Neural progenitor cell (in vitro differentiated cells): ENCODE measurements at regions not wholly inside any gene's neighbourhood (a gene's known extent, or its start where the extent isn't known, plus 50 kb on each side); places are given as distances from the start of the nearest gene placed in this dataset.

ENCODE experiments used
- DNase-seq: peaks from one replicate; pipeline ENCODE4 v3.0.0-alpha.2; 2016; ENCODE audit warnings: low spot score
- H2AFZ ChIP-seq: fragments of 200-600 bp; sonication (generic); replicated peaks from 2 replicates; pipeline ENCODE4 v1.6.1; 2016; ENCODE audit warnings: antibody characterized with exemption
- H3F3A ChIP-seq: fragments of 200-600 bp; sonication (generic); 2 replicates; pipeline ENCODE4 v1.6.1; 2016; ENCODE audit warnings: antibody characterized with exemption, low read depth
- H3K27ac ChIP-seq: fragments of 200-600 bp; sonication (generic); 2 replicates; pipeline ENCODE4 v1.5.1; 2016; ENCODE audit warnings: mild to moderate bottlenecking
- H3K27me3 ChIP-seq: fragments of 200-600 bp; sonication (generic); 2 replicates; pipeline ENCODE4 v1.6.1; 2016; ENCODE audit warnings: mild to moderate bottlenecking, moderate library complexity
- H3K36me3 ChIP-seq: fragments of 200-600 bp; sonication (generic); 2 replicates; pipeline ENCODE4 v1.5.1; 2016
- H3K4me1 ChIP-seq: fragments of 200-600 bp; sonication (generic); 2 replicates; pipeline ENCODE4 v1.6.1; 2016; ENCODE audit warnings: mixed run types
- H3K4me2 ChIP-seq: fragments of 200-600 bp; sonication (generic); 2 replicates; pipeline ENCODE4 v1.6.1; 2016
- H3K4me3 ChIP-seq: fragments of 200-600 bp; sonication (generic); 2 replicates; pipeline ENCODE4 v1.5.1; 2016
- H3K79me2 ChIP-seq: fragments of 200-600 bp; sonication (generic); 2 replicates; pipeline ENCODE4 v1.6.1; 2016; ENCODE audit warnings: low read depth
- H3K9ac ChIP-seq: fragments of 200-600 bp; sonication (generic); 2 replicates; pipeline ENCODE4 v1.6.1; 2016
- H3K9me3 ChIP-seq: fragments of 200-600 bp; sonication (generic); 2 replicates; pipeline ENCODE4 v1.5.1; 2016; ENCODE audit warnings: low read depth
- H4K20me1 ChIP-seq: fragments of 200-600 bp; sonication (generic); 2 replicates; pipeline ENCODE4 v1.6.1; 2016; ENCODE audit warnings: low read depth
- H3K27ac Mint-ChIP-seq: 3 replicates; pipeline ENCODE4 v1.8.0; 2021; ENCODE audit warnings: mixed read lengths
- H3K27me3 Mint-ChIP-seq: 2 replicates; pipeline ENCODE4 v1.8.0; 2022; ENCODE audit warnings: low read depth, mild to moderate bottlenecking, inconsistent platforms, moderate library complexity, mixed read lengths; ENCODE audit not compliant: insufficient read depth
- H3K36me3 Mint-ChIP-seq: 3 replicates; pipeline ENCODE4 v1.8.0; 2021; ENCODE audit warnings: mixed read lengths
- H3K4me1 Mint-ChIP-seq: 3 replicates; pipeline ENCODE4 v1.8.0; 2021; ENCODE audit warnings: mixed read lengths
- H3K4me3 Mint-ChIP-seq: 3 replicates; pipeline ENCODE4 v1.8.0; 2021; ENCODE audit warnings: mild to moderate bottlenecking, moderate library complexity, mixed read lengths
- H3K9me3 Mint-ChIP-seq: 3 replicates; pipeline ENCODE4 v1.8.0; 2020; ENCODE audit warnings: mixed read lengths
- CTCF ChIP-seq: fragments of 200-600 bp; sonication (generic); IDR thresholded peaks from 2 replicates; pipeline ENCODE4 v1.5.1; 2017; ENCODE audit warnings: antibody characterized with exemption, mild to moderate bottlenecking
- EZH2 ChIP-seq: fragments of 200-600 bp; sonication (generic); IDR thresholded peaks from 2 replicates; pipeline ENCODE4 v1.6.1; 2017; ENCODE audit warnings: antibody characterized with exemption, mild to moderate bottlenecking, moderate library complexity
- EZH2phosphoT487 ChIP-seq: fragments of 200-600 bp; sonication (generic); IDR thresholded peaks from 2 replicates; pipeline ENCODE4 v1.6.1; 2017; ENCODE audit warnings: antibody characterized with exemption

DNA sequence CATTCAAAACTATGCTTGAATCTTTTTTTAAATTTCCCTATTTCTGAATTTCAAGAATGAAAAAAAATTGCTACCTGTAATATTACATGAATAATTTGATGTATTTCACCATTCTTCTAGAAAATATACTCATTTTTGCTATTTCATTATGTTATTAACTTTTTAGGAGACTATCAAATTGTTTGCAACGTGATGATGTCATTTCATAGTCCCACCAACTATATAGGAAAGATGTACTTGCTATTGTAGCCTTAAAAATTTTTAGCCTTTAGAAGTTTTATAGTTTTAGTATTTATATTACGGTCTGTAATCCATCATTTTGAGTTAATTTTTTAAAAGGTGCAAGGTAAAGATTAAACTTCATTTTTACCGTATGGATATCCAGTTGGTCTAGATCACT is 81.4 kb upstream of the AHI1 start:
- Histone ChIP-seq H3K9ac (no peak overlapping the region), H3K4me3 (no peak overlapping the region), H3K36me3 (no peaks in the 10 kb centered on the region), H3K4me1 (peaks cover 7% of the 10 kb centered on the region), H3K27ac (no peak overlapping the region), H4K20me1 (no peaks in the 10 kb centered on the region), H3K9me3 (no peaks in the 10 kb centered on the region), H3K79me2 (no peaks in the 10 kb centered on the region), H3K27me3 (no peaks in the 10 kb centered on the region), H3F3A (no peaks in the 10 kb centered on the region), H3K4me2 (no peak overlapping the region), H2AFZ (no peak overlapping the region)
- DNase-seq = no peak
- Mint-ChIP-seq H3K27me3 (no peaks in the 10 kb centered on the region), H3K9me3 (no peaks in the 10 kb centered on the region), H3K27ac (no peak overlapping the region), H3K4me3 (no peak overlapping the region), H3K4me1 (no peaks in the 10 kb centered on the region), H3K36me3 (no peaks in the 10 kb centered on the region)
- TF ChIP-seq CTCF (no peak), EZH2 (no peak), EZH2phosphoT487 (no peak)

GRCh38 chr6:135581211-135581610 is 83.7 kb upstream of the AHI1 start:
- H3K9me3 ChIP-seq = no peaks in the 10 kb centered on the region
- TF ChIP-seq EZH2 (no peak), CTCF (no peak), EZH2phosphoT487 (no peak)
- Mint-ChIP-seq H3K27me3 (peaks cover 2% of the 10 kb centered on the region), H3K27ac (no peak overlapping the region), H3K36me3 (no peaks in the 10 kb centered on the region), H3K4me1 (no peaks in the 10 kb centered on the region), H3K9me3 (no peaks in the 10 kb centered on the region), H3K4me3 (no peak overlapping the region)
- no peaks in the 10 kb centered on the region for H3K27me3 ChIP-seq
- no peak overlapping the region for H3K27ac ChIP-seq
- H3K79me2 ChIP-seq = no peaks in the 10 kb centered on the region
- H3K4me1 ChIP-seq = peaks cover 7% of the 10 kb centered on the region
- H3K4me3 ChIP-seq = no peak overlapping the region
- no peaks in the 10 kb centered on the region for H3F3A ChIP-seq
- no peak overlapping the region for H3K4me2 ChIP-seq
- no peak overlapping the region for H3K9ac ChIP-seq
- DNase-seq = no peak
- H4K20me1 ChIP-seq = no peaks in the 10 kb centered on the region
- no peak overlapping the region for H2AFZ ChIP-seq
- H3K36me3 ChIP-seq = no peaks in the 10 kb centered on the region

DNA sequence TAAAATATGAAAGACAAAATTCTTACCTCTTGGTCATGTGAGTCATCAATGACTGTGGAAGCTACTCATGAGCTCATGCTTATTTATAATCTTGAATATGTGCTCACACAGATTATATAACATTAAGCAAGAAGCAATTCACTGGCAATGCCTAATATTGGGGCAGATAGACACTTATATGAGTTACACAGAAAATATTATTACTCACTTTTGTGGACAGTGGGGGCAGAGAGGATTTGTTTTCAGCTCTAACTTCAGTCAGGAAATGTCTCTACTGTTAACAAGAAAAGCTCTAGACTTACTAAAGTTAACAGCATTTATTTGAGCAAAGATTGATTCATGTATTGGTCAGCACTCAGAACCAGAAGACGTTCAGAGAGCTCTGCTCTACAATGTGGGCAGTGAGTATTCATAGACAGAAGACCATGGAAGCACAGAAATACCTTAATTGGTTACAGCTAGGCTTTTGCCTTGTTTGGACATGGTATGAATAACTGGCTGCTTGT is 85.8 kb upstream of the AHI1 start:
- H3K27me3 Mint-ChIP-seq = peaks cover 2% of the 10 kb centered on the region
- Histone ChIP-seq H3K79me2 (no peaks in the 10 kb centered on the region), H3K9me3 (no peaks in the 10 kb centered on the region), H3K27me3 (no peaks in the 10 kb centered on the region), H3F3A (no peaks in the 10 kb centered on the region), H3K9ac (no peak overlapping the region), H4K20me1 (no peaks in the 10 kb centered on the region), H3K27ac (no peak overlapping the region), H3K4me2 (no peak overlapping the region), H3K4me1 (no peaks in the 10 kb centered on the region), H2AFZ (peak overlapping the region; percentile 31), H3K4me3 (no peak overlapping the region), H3K36me3 (no peaks in the 10 kb centered on the region)
- H3K36me3 Mint-ChIP-seq = no peaks in the 10 kb centered on the region
- no peak overlapping the region for H3K27ac Mint-ChIP-seq
- no peak overlapping the region for H3K4me3 Mint-ChIP-seq
- no peaks in the 10 kb centered on the region for H3K4me1 Mint-ChIP-seq
- no peaks in the 10 kb centered on the region for H3K9me3 Mint-ChIP-seq
- no peak for DNase-seq
- TF ChIP-seq EZH2 (no peak), CTCF (no peak), EZH2phosphoT487 (no peak)
